Stimulated activated CD4-positive, alpha-beta T cell treated with anti-CD3 and anti-CD28 coated beads, Interleukin-2, amount 100 ng/mL, for 24 hours (primary cell): ENCODE measurements at regions not wholly inside any gene's neighbourhood (a gene's known extent, or its start where the extent isn't known, plus 50 kb on each side); places are given as distances from the start of the nearest gene placed in this dataset.
"Not testable (repeated sequence)": the region's sequence is repeated elsewhere in the genome, so short reads cannot be mapped to it uniquely, and the experiment has no call there.

ENCODE experiments used
- DNase-seq, 2 donors: peaks; one replicate each; pipeline ENCODE4 v3.0.0-alpha.2; 2020

GRCh38 chr9:13467157-13467556 lies 187.7 kb upstream of the MPDZ start:
- DNase-seq, result no peak

DNA sequence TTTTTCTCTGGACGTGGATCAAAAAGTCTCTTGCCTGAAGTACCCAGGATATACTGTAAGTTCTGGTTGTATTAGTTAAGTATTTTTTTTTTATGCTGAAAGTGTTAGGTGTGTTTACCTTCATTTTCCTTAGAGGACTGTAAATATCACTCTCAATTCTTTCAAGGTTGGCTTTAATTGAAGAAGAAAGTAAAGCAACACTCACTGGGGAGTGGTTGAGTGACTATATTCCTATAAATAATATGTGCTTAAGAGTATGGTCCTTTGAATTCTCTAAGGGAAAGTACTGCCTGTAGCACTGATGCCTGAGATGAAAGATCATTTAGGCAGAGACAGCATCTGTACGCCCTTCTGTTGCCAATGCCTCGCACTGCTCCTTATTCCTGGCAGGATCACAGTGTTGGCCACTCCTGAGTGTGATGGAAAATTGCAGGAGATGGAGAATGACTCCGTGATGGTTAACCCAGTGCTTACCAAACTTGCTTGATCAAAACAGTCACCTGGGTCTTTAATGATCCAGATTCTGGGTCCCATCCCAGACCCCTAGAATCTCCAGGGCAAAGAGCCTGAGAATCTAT lies 182.0 kb upstream of the MPDZ start:
- no peak for DNase-seq

- no peak for DNase-seq
Observed at GRCh38 chr9:13459071-13459470, 179.6 kb upstream of the MPDZ start.

- DNase-seq, result no peak
Observed at GRCh38 chr9:13457795-13458194, 178.3 kb upstream of the MPDZ start.

- no peak for DNase-seq
Observed at GRCh38 chr9:13450723-13451122, 171.2 kb upstream of the MPDZ start.

- no peak for DNase-seq
Observed at GRCh38 chr9:13448482-13448881, 169.0 kb upstream of the MPDZ start.

GRCh38 chr9:13447843-13448422 lies 168.4 kb upstream of the MPDZ start:
- DNase-seq, result no peak

DNA sequence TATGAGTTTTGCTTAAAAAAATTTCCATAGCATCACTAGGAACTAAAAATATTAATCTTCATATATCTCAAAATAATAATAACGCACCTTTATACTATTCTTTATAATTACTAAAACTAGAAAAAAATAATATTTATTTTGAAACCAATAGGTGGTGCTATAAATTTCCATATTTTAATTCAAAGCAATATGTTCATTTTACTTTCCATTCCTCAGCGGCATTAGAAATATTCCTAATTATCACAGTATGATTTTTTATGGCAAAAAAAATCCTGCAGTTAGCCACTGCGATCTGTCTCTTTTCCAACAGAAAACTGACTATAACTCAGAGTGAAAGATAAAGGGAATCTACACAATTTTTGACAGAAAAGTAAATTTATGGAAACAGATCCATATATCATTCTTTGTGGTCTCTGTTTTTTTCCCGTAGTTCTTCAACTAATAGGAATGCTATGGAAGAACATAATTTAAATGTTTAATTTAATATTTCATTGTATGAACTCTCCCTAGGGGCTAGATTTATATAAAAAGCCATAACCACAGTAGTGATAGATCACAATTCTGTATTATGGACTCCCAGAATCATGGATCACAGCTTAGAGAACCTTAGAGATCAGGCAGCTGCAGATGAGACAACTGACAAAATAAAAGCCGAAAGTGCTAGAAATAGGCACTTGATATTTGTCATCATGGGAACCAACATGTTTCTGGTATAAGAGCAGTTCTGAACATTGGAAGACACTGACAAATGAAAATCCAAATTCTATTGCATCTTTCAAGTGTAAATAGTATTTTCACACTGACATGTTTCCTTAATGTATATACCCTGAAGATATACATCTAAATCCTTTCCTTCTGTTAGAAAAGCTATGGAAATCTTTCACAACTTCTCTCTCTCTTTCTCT lies 167.7 kb upstream of the MPDZ start:
- DNase-seq, result no peak

DNA sequence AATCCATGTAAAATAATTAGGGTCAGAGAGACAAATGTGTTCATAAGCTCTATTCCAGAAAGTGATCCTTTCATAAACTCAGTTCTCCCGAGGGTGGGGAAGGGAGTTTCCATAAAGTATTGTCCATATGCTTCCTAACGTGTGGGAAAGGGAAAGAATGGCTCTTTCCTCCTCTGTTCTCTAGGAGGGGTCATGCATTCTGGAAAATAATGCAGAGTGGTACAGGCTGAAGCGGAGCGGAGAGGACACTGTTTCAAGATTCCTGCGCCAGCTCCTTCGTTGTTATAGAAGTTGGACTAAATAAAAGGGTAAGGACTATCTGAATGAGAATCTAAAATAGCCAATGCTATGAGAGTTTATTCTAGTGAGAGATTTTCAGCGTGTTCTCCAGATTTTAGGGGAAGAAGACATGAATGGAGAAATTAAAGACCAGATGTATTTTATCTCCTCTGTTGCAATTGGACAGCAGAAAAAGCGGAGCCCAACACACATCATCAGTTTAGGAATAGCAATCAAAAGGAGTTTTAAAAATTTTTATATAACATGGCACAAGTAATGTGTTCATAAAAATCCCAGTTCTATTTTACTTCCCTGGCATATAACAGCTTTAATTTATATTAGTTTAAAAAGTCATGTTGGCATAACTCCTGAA lies 166.9 kb upstream of the MPDZ start:
- no peak for DNase-seq

- no peak for DNase-seq
Observed at GRCh38 chr9:13445103-13445500, 165.6 kb upstream of the MPDZ start.

- DNase-seq, result no peak
Observed at GRCh38 chr9:13444245-13445102, 165.0 kb upstream of the MPDZ start.

DNA sequence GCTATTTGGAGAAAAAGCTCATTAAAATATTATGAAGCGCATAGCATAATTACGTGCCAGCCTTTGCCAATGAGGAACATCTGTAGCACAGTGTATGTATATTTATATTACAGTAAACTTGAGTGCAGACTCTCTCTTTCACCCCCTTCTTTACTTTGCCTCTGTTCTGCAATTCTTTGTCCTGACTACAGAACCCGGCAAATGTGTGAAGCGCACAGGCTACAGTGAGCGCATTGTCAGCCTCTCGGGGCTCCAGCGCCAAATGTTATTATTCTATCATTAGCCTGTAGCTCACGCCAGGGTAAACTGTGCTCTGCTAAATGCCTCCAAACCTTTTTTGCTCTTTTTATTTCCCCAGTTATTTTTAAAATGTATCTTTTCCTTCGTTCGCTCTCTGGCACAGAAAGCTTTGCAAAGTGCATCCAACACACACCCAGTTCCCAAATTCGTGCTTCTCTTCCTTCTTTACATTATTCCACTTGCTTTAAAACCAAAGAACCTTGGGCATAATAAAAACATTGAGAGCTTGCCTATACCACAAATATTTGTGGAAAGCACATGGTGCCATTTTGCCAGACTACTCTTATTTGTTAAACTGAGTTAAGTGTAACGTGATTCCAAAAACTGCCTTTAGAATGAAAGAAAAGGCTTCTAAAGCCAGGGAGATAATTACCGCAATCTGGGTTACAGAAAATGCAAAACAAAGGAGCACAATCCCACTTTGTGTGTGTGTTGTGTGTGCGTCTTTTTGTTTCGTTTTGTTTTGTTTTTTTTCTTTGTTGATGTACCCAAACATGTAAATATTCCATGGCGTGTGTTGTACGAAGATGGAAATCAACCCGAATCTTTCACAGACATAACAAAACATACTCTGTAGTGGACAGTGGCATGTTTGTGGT lies 164.1 kb upstream of the MPDZ start:
- no peak for DNase-seq

DNA sequence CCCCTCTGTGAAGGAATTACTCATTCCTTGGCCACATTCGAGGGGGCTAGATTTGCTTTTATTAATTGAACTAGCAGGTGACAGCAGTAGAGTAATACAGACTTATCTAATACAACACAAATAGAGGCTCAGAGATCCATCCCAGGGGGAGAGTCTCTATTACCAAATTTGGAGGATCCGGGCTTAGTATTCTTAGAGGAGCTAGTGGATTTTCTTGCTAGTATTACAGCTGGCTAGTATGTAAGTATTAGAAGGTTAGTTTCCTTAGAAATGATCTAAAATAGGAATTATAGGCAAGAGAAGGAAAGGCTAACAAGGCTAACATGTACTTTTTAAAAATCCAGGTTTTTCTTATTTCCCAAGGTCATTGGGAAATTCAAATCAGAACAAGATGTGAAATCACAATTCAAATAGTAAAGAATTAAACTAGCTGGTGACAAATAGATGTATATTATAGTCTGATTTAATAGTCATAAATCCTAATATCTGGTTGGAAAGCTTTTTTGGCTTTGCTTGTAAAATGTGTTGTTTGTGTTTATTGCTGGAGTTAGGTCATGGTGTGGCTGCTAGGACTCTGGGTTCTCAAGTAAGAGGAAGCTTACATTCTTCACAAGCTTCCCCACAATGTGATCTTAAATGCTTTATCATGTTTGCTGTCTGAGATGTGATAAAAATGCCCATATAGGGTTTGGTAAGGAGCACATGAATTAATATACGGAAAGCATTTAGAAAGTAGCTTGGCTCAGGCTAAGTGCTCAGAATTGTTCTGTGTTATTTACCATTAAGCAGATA lies 160.4 kb upstream of the MPDZ start:
- no peak for DNase-seq

DNA sequence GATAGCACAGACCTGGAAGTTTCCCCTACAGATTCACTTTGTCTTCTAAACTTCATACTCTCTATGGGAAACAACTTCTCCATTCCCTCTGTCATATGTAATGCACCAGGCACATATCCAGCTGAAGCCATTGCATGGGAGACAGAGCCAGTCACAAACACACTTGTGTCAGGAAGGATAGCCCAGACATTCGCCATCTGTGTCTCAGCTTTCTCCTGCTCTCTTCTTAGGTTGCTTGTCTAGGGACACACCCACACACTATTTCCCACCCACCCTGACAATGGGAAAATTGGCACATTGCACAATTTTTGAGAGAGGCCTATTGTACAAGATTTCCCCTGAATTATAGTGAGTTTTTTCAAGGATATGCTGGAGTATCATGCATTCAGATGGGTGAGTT lies 158.4 kb upstream of the MPDZ start:
- no peak for DNase-seq

- DNase-seq, result no peak
Observed at GRCh38 chr9:13436591-13436990, 157.1 kb upstream of the MPDZ start.

- DNase-seq, result not testable (repeated sequence)
Observed at GRCh38 chr9:13433453-13433852, 154.0 kb upstream of the MPDZ start.

GRCh38 chr9:13432904-13433303 lies 153.4 kb upstream of the MPDZ start:
- DNase-seq, result no peak

DNA sequence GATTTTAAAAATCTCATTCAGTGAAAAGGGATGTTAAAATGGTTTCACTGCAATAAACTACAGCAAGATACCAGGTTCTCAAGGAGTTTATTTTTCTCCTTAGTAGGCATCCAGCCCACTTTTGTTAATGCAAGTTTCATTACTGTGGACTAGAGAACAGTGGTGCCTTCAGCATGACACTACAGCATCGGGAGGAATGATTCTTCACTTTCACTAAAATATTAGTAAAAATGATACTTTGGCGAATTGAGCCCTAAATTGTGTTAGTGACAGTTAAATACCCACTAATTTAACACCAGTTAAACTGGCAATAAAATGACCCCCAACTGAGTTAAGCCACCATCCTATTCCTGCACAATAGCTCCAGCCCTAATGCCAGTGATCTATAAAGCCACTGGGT lies 152.2 kb upstream of the MPDZ start:
- DNase-seq, result no peak

GRCh38 chr9:13431222-13431536 lies 151.7 kb upstream of the MPDZ start:
- no peak for DNase-seq

GRCh38 chr9:13430368-13431221 lies 151.1 kb upstream of the MPDZ start:
- DNase-seq, result no peak
